NCI-H2081 (cell line): ENCODE measurements at regions not wholly inside any gene's neighbourhood (a gene's known extent, or its start where the extent isn't known, plus 50 kb on each side); places are given as distances from the start of the nearest gene placed in this dataset.
A peak's percentile ranks its signal among the peaks of the same experiment; 100 is the strongest.
"Not testable (repeated sequence)": the region's sequence is repeated elsewhere in the genome, so short reads cannot be mapped to it uniquely, and the experiment has no call there.

Experiments used
- DNase-seq, 2 experiments: peaks; one replicate each; lab custom pipeline; 2025; lab: John Stamatoyannopoulos, UW

DNA sequence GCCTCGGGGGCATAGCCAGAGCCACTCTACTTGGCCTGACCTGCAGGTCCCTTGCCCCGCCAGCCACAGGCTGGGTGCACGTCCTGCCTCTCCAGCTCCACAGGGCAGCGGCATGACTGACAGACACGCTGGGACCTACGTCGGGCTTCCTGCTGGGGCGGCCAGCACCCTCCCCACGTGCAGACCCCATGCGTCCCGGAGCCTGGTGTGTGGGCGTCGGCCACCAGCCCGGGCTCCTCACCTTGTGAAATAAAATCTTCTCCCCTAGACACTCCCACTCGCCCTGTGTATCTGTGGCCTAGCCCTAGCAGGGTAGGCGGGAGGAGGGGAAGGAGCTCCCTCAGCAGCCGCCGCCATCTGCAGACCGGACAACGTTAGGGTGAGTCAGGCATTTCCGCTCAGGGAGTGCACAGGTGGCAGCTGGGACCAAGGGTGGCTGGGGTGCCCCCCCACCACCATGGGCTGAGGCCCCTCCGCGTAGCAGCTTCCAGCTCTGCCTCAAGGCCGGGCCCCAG is 119.5 kb downstream of the IGLL1 start:
- DNase-seq: not testable (repeated sequence)

DNA sequence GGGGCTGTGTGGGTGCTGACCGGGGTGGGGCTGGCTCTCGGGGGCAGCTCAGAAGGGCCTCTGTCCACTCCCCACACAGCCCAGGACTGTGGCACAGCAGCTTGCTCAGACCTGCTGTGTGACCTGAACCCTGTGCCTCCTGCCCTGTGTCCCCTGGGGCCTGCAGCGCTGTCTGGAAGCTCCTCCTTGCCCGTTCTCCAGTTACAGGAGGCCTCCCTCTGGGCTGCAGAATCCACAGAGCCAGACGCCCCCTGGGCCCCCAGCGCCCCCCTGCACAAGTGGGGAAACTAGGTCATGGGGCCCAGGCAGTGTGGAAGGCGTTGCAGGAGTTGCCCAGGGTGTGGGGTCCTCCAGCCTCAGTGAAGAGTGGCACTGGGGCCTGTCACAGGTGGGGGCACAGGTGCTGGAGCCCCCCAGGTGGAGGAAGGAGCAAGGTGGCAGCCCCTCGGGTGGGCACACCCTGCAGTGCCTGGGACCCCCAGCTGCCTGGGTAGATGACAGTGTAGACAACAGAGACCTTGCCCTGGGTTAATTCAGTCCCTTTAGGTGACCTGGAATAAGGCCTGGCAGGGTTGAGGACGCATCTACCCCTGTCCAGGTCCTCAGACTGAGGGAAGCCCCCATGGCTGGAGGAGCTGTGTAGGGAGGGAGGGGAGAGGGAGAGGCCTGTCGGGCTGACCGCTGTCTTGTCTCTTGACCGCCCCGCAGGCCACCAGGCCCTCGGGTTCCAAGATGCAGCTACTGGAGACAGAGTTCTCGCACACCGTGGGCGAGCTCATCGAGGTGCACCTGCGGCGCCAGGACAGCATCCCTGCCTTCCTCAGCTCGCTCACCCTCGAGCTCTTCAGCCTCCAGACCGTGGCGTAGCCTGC is 120.2 kb downstream of the IGLL1 start:
- DNase-seq: not testable (repeated sequence)

DNA sequence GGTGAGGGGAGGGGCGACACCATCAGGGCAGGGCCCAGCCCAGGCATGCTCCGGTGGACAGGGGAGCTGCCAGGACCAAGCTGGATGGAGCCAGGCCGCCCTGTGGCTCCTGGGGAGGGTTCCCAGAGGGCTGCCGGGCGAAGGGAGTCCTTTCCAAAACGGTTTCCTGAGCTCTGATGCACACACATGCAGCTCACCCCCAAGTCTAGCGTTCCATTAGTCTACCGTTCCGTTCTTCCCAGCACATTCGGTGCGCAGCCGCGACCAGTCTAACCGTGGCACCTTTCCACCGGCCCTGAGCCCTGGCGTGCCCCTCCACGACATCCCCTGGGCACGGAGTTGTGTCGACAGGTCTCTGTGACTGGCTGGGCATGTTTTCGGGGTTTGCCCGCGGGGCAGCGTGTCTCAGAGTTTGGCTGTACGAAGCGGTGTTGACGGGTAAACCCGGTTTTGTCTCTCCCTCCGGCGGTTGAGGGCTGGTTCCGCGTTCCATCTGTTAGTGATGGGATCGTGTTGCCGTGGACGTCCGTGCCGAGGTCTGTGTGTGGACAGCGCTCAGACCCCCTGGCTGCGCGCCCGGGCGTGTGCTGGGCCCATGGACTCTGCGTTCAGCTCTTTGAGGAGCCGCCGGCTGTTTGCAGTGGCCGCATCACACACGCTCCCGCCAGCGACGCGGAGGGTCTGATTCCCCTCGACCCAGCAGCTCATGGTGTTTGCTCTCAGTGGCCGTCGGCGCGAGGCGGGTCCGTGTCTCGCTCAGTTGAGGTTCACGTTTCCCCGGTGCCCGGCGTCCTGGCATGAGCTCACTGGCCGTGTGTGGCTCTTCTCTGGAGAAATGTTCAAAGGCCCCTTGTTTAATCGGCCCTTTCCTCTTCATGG is 121.2 kb downstream of the IGLL1 start:
- DNase-seq: no peak

GRCh38 chr22:23457380-23457985 is 122.6 kb downstream of the IGLL1 start:
- DNase-seq: peak; percentile 85 to 93

DNA sequence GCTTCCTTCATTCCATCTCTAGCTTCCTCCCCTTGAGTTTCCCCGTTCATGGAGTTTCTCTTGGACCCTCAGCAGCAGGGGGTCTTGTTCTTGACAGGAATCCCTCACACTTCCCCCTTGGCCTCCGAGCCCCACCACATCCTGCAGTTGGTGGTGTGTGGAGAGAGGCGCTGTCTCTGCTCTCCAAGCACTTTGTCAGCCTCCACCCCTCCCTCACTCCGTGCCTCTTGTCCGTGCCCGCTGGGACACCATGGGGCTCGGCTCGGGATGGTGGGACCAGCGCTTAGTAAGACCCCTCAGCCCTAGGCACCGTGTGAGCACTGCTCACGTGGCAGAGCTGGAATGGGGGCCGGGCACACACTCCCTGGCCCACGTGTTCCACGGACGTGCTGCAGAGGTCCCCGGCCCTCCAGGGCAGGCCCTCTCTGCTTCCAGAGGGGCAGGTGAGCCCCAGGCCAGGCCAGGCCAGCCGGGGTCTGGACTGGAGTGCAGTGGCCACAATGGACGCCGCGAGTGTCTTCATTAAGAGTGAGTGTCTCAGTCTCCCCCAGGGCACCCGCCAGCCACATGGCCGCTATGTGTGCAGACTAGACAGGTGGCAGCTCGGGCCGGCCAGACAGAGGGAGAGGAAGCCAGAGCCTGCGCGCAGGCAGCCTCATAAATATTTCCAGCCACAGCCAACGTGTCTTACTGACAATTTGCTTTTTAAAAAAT is 123.3 kb downstream of the IGLL1 start:
- DNase-seq: not testable (repeated sequence)

- not testable (repeated sequence) for DNase-seq
Observed at GRCh38 chr22:23454345-23454744, 125.7 kb downstream of the IGLL1 start.

DNA sequence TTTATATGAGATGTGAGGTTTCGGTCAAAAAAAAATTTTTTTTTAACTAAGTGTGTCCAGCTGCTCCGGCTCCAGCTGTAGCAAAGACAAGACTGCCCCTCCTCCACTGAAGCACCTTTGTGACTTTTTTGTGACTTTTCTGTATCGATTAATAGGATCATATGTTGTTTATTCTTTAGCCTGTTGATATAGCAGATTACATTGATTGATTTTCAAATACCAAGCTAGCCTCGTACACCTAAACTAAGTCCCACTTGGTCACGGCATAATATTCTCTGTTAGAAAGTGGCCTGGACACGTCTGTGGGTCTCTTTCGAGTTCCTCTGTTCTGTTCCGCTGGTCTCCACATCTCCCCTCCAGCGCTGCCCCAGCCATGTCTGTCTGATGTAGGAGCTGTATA is 126.8 kb downstream of the IGLL1 start:
- DNase-seq: no peak

- no peak for DNase-seq
Observed at GRCh38 chr22:23452231-23453010, 127.7 kb downstream of the IGLL1 start.

DNA sequence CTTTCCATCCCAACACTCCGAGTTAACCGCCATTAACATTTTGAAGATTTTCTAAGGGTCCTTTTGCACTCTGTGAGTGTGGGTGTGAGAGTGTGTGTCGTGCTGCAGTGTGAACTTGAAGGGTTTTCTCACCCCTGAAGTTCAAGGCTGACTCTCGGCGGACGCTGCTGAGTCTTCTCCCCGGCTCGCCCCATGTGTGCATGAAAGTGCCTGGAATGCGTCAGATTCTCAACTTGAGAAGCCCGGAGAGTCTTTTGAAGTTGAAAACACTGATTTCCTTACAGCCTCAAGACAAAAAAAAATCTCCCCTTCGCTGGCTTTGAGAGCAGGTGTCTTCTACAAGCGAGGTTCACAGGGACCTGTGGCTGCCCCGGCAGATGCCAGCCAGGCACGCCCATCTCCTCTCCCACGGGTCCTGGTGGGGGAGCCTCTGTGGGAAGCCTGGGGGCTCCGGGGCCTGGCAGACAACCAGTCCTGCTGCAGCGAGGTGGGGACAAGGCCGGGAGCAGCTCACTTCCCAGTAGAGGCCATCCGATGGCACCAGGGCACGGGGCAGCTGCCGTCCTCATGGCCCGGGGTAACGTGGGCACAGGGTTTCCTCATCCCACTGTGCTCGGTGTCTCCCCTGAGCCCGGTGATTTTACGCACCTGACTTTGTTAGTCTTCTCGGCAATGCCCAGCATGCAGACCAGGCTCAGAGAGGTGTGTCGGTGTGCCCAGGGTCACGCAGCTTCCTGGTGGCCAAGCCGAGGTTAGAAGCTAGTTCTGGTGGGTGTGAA is 128.4 kb downstream of the IGLL1 start:
- not testable (repeated sequence) for DNase-seq

DNA sequence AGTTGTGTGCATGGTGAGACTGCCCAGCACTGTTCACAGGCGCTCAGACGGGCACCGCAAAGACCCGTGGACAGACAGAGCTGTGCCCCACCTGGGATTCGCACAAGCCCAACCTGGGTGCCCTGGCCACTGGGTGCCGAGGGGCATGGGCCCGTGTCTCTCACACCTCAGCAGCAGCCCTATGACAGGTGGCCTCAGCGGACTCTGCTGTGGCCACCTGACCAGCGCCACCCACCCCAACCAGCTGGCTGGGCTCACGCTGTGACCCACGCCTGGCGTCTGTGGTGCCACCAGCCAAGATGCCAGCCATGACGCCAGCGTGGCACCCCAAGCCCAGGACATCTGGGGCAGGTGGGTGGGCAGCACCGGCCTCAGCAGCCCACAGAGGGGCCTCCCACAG is 129.3 kb downstream of the IGLL1 start:
- DNase-seq: not testable (repeated sequence)

GRCh38 chr22:23450434-23450795 is 129.7 kb downstream of the IGLL1 start:
- no peak for DNase-seq

- DNase-seq: not testable (repeated sequence)
Observed at GRCh38 chr22:23449748-23450433, 130.2 kb downstream of the IGLL1 start.

DNA sequence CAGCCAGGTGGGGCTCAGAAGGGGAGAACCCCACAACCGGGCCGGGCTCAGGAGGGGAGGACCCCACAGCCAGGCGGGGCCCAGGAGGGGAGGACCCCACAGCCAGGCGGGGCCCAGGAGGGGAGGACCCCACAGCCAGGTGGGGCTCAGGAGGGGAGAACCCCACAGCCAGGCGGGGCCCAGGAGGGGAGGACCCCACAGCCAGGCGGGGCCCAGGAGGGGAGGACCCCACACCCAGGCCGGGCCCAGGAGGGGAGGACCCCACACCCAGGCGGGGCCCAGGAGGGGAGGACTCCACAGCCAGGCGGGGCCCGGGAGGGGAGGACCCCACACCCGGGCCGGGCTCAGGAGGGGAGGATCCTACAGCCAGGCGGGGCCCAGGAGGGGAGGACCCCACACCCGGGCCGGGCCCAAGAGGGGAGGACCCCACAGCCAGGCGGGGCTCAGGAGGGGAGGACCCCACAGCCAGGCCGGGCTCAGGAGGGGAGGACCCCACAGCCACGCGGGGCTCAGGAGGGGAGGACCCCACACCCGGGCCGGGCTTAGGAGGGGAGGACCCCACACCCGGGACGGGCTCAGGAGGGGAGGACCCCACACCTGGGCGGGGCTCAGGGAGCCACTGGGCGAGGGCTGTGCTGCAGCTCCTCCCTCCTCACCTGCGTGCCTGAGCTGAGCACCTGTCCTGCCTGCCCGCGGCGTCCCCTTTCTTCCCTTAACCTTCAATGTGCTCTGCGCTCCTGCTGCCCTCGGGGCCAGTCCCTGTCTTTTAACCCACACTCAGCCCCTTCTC is 131.4 kb downstream of the IGLL1 start:
- DNase-seq: not testable (repeated sequence)

- DNase-seq: no peak
Observed at GRCh38 chr22:23446796-23447350, 133.2 kb downstream of the IGLL1 start.

DNA sequence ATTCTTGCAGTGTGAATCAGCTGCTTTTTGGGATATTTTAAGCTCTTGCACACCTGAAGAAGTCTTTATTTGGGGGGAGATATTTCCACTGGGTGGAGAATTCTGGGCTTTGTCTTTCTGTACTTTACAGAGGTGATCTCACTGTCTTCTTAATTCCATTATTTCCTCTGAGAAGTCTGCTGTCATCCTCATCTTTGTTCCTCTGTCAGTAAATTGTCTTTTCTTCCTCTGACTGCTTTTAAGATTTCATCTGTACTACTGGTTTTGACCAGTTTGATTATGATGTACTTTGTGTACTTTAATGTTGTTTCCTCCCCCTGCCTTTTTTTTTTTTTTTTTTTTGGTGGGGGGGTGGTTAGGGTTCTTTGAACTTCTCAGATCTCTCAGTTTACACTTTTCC is 133.9 kb downstream of the IGLL1 start:
- DNase-seq: not testable (repeated sequence)

GRCh38 chr22:23443905-23444304 is 136.2 kb downstream of the IGLL1 start:
- not testable (repeated sequence) for DNase-seq

- DNase-seq: not testable (repeated sequence)
Observed at GRCh38 chr22:23439581-23439980, 140.5 kb downstream of the IGLL1 start.

DNA sequence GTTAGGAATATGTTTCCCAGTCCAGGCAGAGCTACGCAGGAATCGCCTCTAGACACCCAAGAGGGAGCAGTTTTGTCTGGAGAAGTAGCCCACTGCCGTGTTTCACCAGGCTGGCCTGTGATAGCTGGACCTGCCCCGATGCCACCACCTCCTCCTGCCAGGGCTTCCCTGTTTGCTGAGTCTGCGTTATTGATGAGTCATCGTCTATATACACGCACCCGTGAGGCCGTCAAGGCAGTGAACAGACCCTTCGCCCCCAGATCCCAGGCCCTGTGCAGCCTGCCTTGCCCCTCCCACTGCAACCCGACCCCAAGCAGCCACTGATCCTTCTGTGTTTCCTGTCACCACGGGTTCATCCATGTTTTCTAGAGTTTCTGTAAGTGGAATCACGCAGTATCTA is 141.9 kb downstream of the IGLL1 start:
- no peak for DNase-seq
